ENCODE measurements at regions not wholly inside any gene's neighbourhood (a gene's known extent, or its start where the extent isn't known, plus 50 kb on each side); places are given as distances from the start of the nearest gene placed in this dataset.
"Not testable (repeated sequence)": the region's sequence is repeated elsewhere in the genome, so short reads cannot be mapped to it uniquely, and the experiment has no call there.

DNA sequence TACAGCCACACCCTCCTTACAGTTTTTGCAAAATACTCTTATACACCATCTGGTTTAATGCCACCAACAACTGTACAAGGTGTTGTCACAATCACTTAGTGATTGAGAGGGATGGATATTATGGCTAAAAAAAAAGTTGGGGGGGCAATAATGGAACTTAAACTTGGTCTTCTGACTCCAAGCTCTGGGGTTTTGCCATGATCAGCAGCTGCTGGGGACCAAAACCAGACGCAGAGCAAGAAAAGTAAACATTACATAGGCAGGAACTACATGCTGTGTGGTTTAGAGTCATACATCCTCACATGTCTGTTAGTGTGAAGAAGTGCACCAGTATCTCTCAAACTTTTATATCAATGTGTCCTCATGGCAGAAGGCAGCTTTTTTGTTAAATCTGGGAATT is 152.4 kb downstream of the TBC1D2B start:
- H3K4me3 ChIP-seq; H3K27ac ChIP-seq; ATAC-seq (replicated peaks in 6 of 8); in situ Hi-C loops (cut with MboI; ENCODE audit: low pct_unique_long_range_greater_than_20kb in 2 of 9, low sequenced_read_pairs in 9 of 9, unreplicated experiment in 9 of 9); H3K4me1 ChIP-seq (replicated peaks in 1 of 2): not testable (repeated sequence)
- 75 to 83% methylated on average over 1 of the region's 1 CpG; no CpG with 5 or more reads in 8 of the 10 experiments for WGBS, 10 experiments

DNA sequence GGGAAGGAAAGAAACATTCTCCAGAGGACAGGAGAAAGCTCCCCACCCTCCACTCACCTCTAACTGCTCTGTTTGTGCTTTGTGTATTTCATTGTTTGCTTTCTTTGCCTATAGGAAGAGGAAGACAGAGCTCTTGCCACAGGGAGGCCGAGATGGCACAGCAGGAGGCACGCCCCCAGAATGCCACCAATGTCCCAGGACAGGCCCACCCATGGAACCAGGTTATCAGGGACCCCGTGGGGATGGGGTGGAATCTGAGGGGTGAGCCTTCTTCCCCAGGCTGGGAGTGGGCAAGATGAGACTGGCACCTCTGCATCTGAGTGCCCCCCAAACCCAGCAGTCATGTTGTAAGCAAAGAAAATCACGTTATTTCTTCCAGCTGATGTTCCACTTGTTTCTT is 155.8 kb downstream of the TBC1D2B start:
- in situ Hi-C loops (cut with MboI; ENCODE audit: low pct_unique_long_range_greater_than_20kb in 2 of 9, low sequenced_read_pairs in 9 of 9, unreplicated experiment in 9 of 9), result no loop called here
- 73 to 80% (median 80%) methylated on average over 1 to 2 of the region's 4 CpGs; no CpG with 5 or more reads in 7 of the 10 experiments for WGBS, 10 experiments
- Histone ChIP-seq H3K27ac (no peak overlapping the region), H3K4me1 (replicated peaks in 1 of 2) (no peaks in the 10 kb centered on the region), H3K4me3 (no peak overlapping the region)
- no peak for ATAC-seq (replicated peaks in 6 of 8)

DNA sequence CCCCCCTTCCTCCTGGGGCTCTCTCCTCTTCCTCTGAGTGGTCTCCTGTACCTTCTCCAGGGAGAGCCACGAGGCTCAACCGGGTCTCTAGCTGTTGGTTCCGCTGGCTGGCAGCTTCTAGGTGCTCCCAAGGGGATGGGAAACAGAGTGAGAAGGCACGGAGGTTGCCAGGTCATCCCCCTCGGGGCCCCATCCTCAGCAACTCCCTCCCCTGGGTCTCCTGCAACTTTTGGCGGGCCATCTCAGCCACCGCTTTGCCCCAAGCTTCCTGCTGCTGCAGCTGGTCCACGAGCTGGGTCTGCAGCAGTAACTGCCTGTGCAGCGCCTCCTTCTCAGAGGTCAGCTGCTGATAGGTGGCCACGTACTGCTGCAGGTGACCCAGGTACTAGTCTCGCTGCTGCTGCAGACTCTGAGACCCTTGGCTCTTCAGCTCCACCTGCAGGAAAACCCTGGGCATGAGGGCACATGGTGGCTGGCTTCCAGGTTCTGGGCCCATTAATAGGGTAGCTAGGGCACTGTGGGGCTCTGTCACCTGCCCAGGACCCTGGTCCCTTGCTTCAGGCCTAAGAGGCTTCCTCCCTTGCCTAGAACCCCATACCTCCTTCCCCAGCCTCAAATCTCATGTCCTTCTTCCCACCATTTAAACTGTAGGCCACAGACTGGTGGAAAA is 160.4 kb downstream of the TBC1D2B start:
- ATAC-seq (replicated peaks in 6 of 8); in situ Hi-C loops (cut with MboI; ENCODE audit: low pct_unique_long_range_greater_than_20kb in 2 of 9, low sequenced_read_pairs in 9 of 9, unreplicated experiment in 9 of 9); H3K4me1 ChIP-seq (replicated peaks in 1 of 2); H3K4me3 ChIP-seq; H3K27ac ChIP-seq: not testable (repeated sequence)
- no CpG with 5 or more reads among the region's 11 CpGs for WGBS, 10 experiments

DNA sequence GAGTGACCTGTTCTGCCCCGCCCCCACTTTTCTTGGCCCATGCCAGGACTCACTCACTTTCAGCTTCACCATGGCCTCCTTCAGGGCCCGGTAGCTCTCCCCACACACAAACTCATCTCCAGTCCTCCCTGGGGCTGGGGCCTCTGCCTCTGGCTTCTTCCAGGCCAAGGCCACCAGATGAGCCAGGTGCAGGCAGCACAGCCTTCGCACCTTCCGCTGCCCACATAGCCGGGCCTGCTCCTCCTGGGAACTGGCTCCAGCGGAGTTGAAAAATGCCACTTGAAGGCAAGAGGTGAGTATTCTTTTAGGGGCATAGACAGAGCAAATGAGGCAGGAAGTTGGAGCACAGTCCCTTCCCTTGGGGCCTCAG is 161.6 kb downstream of the TBC1D2B start:
- H3K27ac ChIP-seq; ATAC-seq (replicated peaks in 6 of 8); H3K4me1 ChIP-seq (replicated peaks in 1 of 2); H3K4me3 ChIP-seq; in situ Hi-C loops (cut with MboI; ENCODE audit: low pct_unique_long_range_greater_than_20kb in 2 of 9, low sequenced_read_pairs in 9 of 9, unreplicated experiment in 9 of 9): not testable (repeated sequence)
- WGBS, 10 experiments, result no CpG with 5 or more reads among the region's 6 CpGs

DNA sequence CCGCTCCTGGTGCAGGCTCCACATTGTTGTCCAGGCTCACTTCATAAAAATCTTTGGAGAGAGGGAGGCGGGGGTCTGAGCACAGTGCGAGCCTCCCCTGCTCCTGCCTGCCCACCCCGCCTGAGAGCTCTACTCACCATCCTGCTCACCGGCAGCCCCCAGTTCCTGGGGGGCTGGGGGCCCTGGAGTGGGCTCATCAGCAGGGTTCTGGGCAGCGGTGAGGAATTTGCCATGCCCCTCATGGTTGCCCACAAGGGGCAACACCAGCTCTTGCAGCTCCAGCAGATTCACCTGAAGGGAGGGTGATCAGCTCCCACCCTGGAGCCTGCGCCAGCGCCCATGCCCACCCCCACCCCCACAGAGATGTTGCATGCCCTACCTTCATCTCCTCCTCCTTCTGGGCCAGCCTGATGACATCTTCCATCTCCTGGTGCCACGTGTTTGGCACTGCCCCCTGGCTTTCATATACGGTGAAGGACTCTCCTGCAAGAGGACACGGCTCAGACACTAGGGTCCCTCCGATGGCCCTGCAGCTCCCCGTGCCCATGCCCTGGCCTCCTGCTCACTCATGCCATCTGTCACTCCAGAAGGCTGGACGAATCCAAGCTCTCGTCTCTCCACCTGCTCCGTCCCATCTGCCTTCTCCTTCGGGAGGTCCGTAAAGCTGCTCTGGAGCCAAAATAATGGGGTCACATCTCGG is 162.1 kb downstream of the TBC1D2B start:
- H3K27ac ChIP-seq, result no peak overlapping the region
- 40 to 60% methylated on average over 1 to 4 of the region's 19 CpGs; no CpG with 5 or more reads in 8 of the 10 experiments for WGBS, 10 experiments
- no peak for ATAC-seq (replicated peaks in 6 of 8)

DNA sequence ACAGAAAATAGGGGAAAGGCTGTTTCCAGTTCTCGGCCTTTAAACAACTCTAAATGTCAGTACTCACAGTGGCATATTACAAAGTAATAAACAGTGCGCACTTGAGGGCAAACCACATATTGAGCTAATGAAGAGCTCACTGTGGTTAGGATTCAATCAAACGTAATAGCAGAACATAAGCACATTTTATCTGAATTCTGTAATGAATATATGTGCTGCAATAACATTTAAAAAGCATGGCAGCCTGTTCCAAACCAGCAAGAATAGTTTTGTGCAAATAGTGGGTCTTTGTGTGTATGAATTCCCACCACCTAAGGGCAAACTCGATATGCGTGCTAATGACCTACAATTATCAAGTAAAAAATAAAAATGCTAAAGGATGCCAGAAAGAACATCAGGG is 163.0 kb downstream of the TBC1D2B start:
- ATAC-seq (replicated peaks in 6 of 8); in situ Hi-C loops (cut with MboI; ENCODE audit: low pct_unique_long_range_greater_than_20kb in 2 of 9, low sequenced_read_pairs in 9 of 9, unreplicated experiment in 9 of 9); H3K27ac ChIP-seq; H3K4me3 ChIP-seq; H3K4me1 ChIP-seq (replicated peaks in 1 of 2): not testable (repeated sequence)
- WGBS, 10 experiments, result 100% methylated on average over 1 of the region's 5 CpGs; no CpG with 5 or more reads in 9 of the 10 experiments

More for the DNA sequence above, 162.1 kb downstream of the TBC1D2B start:
- Histone ChIP-seq H3K4me1 (replicated peaks in 1 of 2) (no peaks in the 10 kb centered on the region), H3K4me3 (no peak overlapping the region)
- in situ Hi-C loops (cut with MboI; ENCODE audit: low pct_unique_long_range_greater_than_20kb in 2 of 9, low sequenced_read_pairs in 9 of 9, unreplicated experiment in 9 of 9), result no loop called here

DNA sequence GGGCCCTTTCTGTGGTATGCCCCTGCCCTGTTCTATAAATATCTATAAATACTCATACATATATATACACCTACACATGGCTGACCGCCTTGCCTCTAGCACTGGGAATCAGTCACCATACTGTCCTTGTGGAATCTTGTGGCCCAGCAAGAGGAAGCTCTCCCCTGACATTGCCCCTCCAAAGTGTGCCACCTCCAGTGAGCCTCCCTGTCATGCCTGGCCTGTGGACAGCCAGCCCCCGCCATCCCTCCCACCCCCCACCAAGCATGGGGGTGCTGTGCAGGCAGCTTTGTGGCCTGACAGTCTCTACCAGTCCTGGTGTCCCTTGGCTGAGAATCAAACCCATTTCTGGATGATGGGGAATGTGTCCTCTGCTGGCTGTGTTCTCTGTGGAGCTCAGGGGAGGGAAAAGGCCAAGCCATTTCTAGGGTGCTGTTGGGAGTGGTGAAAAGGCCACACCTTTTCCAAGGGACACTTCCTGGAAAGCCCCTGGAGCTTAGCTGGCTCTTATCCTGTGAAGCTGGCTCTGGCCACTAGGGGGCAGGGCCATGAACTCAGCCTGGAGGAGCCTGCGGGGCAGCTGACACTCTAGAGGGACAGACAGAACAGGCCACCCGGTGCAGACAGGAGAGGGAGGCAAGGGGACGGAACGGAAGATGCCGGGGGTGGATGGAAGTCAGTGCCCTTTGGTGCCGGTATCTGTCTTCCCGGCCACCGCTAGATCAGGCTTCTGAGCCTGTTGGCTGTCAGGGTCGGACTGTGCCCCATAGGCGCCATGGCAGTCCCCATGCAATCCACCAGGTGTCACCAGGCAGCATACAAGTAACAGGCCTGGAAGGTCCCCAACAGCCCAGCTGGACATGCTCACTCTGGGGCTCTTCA is 167.2 kb downstream of the TBC1D2B start:
- Histone ChIP-seq H3K27ac (peak overlapping the region in 1 of 2 donors; percentile 74), H3K4me3 (peak overlapping the region in 2 of 5 donors; percentile 15 to 43)
- H3K4me1 ChIP-seq (replicated peaks in 1 of 2); in situ Hi-C loops (cut with MboI; ENCODE audit: low pct_unique_long_range_greater_than_20kb in 2 of 9, low sequenced_read_pairs in 9 of 9, unreplicated experiment in 9 of 9): not testable (repeated sequence)
- WGBS, 10 experiments, result 0% methylated on average over 1 of the region's 12 CpGs; no CpG with 5 or more reads in 9 of the 10 experiments
- ATAC-seq (replicated peaks in 6 of 8), result peak; percentile 27 to 79 (median 69)

DNA sequence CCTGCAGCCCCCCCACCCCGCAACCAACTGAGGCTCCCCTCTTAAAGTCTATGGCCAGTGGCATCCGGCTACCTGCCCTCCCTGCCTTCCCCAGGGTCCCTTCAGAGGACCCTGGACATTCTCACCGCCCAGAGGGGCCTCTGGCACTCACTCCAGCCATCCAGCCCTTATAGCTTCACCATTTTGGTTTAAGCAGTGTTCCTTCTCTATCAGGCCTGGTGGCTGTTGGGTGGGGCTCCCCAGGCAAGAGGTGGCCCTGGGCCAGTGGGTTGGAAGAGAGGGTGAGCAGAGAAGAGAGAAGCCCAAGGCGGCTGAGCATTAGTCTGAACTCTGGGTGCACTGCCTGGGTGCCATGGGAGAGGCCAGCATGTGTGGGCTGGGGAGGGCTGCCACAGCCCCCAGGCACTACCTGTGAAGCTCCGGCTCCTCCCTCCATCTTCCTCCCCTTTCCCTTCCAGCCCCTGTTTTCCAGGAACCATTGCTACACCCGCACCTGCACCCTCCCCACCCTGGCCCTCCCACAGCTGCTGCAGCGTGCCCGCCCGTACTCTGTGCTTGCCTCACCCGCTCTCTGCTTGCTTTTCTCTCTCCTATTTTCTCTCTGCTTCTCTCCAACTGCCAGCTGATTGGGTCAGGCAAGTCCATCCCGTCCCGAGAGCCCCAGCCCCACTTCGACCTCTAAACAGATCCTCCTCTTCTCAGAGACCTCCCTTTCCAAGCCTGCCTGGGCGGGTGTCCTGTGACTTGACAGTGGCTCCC is 168.2 kb downstream of the TBC1D2B start:
- peaks cover 0 to 4% of the 10 kb centered on the region in 2 donors for H3K4me1 ChIP-seq (replicated peaks in 1 of 2)
- peak in 1 of 8 experiments; percentile 34 for ATAC-seq (replicated peaks in 6 of 8)
- WGBS, 10 experiments, result 47 to 89% methylated on average over 3 of the region's 14 CpGs; no CpG with 5 or more reads in 8 of the 10 experiments
- H3K4me3 ChIP-seq, result no peak overlapping the region
- no peak overlapping the region for H3K27ac ChIP-seq
- in situ Hi-C loops (cut with MboI; ENCODE audit: low pct_unique_long_range_greater_than_20kb in 2 of 9, low sequenced_read_pairs in 9 of 9, unreplicated experiment in 9 of 9), result no loop called here

DNA sequence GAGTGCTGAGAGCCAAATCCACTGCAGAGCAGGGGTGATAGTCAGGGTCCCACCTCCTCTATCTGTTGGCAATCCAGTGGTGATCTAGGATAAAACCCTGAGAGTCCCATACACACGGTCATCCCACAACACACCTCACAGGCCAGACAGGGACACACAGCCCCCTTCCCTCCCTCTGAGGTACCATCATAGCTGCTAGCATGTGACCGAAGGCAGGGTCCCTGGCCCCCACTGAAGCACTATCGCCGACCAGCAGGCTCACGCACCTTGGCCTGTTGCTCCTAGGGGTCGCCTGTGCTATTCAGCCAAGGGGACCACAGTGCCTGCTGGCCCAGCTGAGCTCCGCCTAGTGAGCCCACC is 168.8 kb downstream of the TBC1D2B start:
- H3K27ac ChIP-seq; ATAC-seq (replicated peaks in 6 of 8); in situ Hi-C loops (cut with MboI; ENCODE audit: low pct_unique_long_range_greater_than_20kb in 2 of 9, low sequenced_read_pairs in 9 of 9, unreplicated experiment in 9 of 9); H3K4me1 ChIP-seq (replicated peaks in 1 of 2); H3K4me3 ChIP-seq: not testable (repeated sequence)
- WGBS, 10 experiments, result 80% methylated on average over 1 of the region's 7 CpGs; no CpG with 5 or more reads in 9 of the 10 experiments

DNA sequence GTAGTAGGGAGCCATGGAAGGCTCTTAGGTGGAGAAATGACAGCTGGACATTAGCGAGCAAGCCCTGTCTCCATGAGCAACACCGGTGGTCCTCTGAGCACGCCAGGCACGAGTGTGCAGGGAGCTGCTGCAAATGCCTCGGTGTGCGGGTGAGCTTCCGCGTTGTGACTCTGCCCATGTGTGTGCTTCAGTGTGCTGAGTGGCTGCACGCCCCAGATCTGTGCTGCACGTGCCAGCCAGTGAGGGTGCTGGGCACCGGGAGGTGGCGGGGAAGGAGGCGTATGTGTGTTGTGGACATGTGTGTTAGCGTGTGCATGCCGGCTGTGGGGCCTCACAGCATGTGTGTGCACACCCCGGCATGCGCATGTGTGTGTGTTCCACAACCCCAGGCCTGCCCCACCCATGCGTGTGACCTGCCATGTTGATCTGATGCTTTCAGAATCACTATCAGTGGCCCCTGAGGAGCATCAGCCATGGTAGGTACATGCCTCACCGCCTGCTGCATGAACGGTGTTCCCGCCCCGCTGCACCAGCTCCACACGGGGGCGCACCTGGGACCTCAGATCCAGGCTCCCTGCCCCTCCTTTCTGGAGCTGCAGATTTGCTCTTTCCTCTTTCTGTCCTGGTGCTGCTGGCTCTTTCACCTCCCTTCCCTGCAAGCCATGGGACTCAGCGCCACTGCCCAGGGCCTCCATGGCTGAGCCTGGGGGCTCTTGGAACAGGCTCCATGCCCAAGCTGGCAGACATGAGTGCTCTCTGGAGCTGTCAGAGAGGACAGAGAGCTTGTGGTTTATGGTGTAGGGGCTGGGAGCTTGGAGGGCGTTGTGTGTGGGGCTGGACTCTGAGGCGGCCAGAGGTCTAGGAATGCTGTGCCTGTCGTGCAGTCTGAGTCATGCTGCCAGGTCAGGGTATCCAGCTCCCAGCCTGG is 169.4 kb downstream of the TBC1D2B start:
- WGBS, 10 experiments, result 0 to 78% (median 20%) methylated on average over 1 to 6 of the region's 28 CpGs; no CpG with 5 or more reads in 5 of the 10 experiments
- in situ Hi-C loops (cut with MboI; ENCODE audit: low pct_unique_long_range_greater_than_20kb in 2 of 9, low sequenced_read_pairs in 9 of 9, unreplicated experiment in 9 of 9), result no loop called here
- ATAC-seq (replicated peaks in 6 of 8), result peak; percentile 51 to 88 (median 79)

DNA sequence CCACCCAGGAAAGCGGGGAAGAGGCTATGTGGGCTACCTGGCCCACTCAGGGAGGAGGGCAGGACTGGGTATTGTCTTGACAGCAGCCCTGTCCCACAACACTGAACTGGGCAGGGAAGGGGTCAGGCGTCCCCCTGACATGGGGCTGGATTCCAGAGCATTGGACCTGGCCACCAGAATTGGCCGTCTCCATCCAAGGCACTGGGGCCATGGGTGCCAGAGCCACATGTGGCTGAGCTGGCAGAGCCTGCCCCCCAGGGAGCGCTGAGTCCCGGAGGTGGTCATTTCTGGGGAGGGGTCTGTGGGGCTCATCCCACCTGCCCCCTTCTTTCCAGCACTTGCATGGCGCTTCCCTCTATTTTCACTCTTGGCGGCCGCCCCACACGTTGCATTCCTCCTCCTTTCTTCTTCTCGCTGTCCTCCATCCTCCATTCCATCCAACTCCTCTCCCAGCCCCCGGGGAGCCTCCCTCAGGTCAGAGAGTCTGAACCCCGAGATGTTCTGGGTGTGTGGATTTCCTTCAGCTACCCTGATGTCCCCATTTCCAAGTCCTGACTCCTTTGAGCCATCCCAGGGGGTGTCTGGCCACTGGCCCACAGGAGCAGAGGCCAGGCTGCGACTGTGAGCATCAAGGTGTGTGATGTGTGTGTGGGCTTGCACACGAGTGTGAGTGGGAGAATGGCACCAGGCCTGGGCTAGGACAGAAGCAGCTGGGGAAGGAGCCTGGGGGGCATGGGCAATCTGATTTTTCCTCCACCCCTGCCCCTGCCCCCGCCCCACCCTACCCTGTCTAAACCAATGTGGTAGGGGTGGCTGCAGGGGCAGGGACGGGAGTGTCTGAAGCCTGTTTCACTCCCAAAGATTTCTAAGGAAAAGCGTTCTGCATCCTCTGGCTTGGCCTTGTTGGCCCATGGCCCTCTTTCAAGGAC is 171.2 kb downstream of the TBC1D2B start:
- in situ Hi-C loops (cut with MboI; ENCODE audit: low pct_unique_long_range_greater_than_20kb in 2 of 9, low sequenced_read_pairs in 9 of 9, unreplicated experiment in 9 of 9), result not testable (repeated sequence)

More for the DNA sequence above, 169.4 kb downstream of the TBC1D2B start:
- H3K27ac ChIP-seq, result no peak overlapping the region
- H3K4me1 ChIP-seq (replicated peaks in 1 of 2), result peaks cover 0 to 4% of the 10 kb centered on the region in 2 donors
- no peak overlapping the region for H3K4me3 ChIP-seq

More for the DNA sequence above, 171.2 kb downstream of the TBC1D2B start:
- not testable (repeated sequence) for H3K4me1 ChIP-seq (replicated peaks in 1 of 2); H3K4me3 ChIP-seq; H3K27ac ChIP-seq; ATAC-seq (replicated peaks in 6 of 8)
- 20 to 92% (median 81%) methylated on average over 1 to 4 of the region's 17 CpGs; no CpG with 5 or more reads in 6 of the 10 experiments for WGBS, 10 experiments
